ENCODE measurements at regions not wholly inside any gene's neighbourhood (a gene's known extent, or its start where the extent isn't known, plus 50 kb on each side); places are given as distances from the start of the nearest gene placed in this dataset.

- H3K9ac ChIP-seq = no peak overlapping the region
- no peaks in the 10 kb centered on the region for H3K4me1 ChIP-seq (ENCODE audit: control insufficient read depth in 1 of 2, insufficient read depth in 2 of 2, low read depth in 1 of 2, low read length in 1 of 2)
- no peaks in the 10 kb centered on the region for H3K9me3 ChIP-seq
- H3K27me3 ChIP-seq (ENCODE audit: insufficient read depth) = no peaks in the 10 kb centered on the region
- DNase-seq = no peak
- ChIA-PET POLR2A (no interaction called here), CTCF (no interaction called here)
- no peaks in the 10 kb centered on the region for H3K9me2 ChIP-seq
- H2AFZ ChIP-seq (ENCODE audit: low read depth) = no peak overlapping the region
- H3K36me3 ChIP-seq (replicated peaks in 1 of 2; ENCODE audit: control insufficient read depth in 1 of 2, insufficient read depth in 2 of 2, low read length in 1 of 2) = no peaks in the 10 kb centered on the region
- WGBS (ENCODE audit: low lambda C conversion rate) = under 1% methylated on average over 7 of the region's 7 CpGs
- TF ChIP-seq TCF12 (IDR thresholded peaks at IDR 0.05) (no peak), POLR2AphosphoS5 (IDR thresholded peaks at IDR 0.05; ENCODE audit: low read depth, low read length) (no peak), IRF3 (IDR thresholded peaks at IDR 0.05; ENCODE audit: low read depth, low read length) (no peak)
- H3K4me3 ChIP-seq (ENCODE audit: low read depth in 2 of 2, low read length in 1 of 2) = no peak overlapping the region
- H3K27ac ChIP-seq (ENCODE audit: low read depth in 2 of 2, low read length in 1 of 2) = no peak overlapping the region
- no peaks in the 10 kb centered on the region for H3F3A ChIP-seq (replicated peaks; ENCODE audit: insufficient read depth)
- H3K79me2 ChIP-seq (ENCODE audit: insufficient read depth) = no peaks in the 10 kb centered on the region
- H4K20me1 ChIP-seq (ENCODE audit: insufficient read depth) = no peaks in the 10 kb centered on the region
- H3K4me2 ChIP-seq = no peak overlapping the region
Observed at GRCh38 chr12:34198924-34199323, 176.6 kb downstream of the ALG10 start.

- Histone ChIP-seq H3F3A (replicated peaks; ENCODE audit: insufficient read depth) (no peaks in the 10 kb centered on the region), H2AFZ (ENCODE audit: low read depth) (no peak overlapping the region), H3K4me2 (no peak overlapping the region), H3K79me2 (ENCODE audit: insufficient read depth) (no peaks in the 10 kb centered on the region), H3K9me2 (no peaks in the 10 kb centered on the region), H3K27me3 (ENCODE audit: insufficient read depth) (no peaks in the 10 kb centered on the region), H3K27ac (ENCODE audit: low read depth in 2 of 2, low read length in 1 of 2) (no peak overlapping the region), H3K36me3 (replicated peaks in 1 of 2; ENCODE audit: control insufficient read depth in 1 of 2, insufficient read depth in 2 of 2, low read length in 1 of 2) (no peaks in the 10 kb centered on the region), H4K20me1 (ENCODE audit: insufficient read depth) (no peaks in the 10 kb centered on the region), H3K4me3 (ENCODE audit: low read depth in 2 of 2, low read length in 1 of 2) (no peak overlapping the region), H3K9ac (no peak overlapping the region), H3K4me1 (ENCODE audit: control insufficient read depth in 1 of 2, insufficient read depth in 2 of 2, low read depth in 1 of 2, low read length in 1 of 2) (no peaks in the 10 kb centered on the region), H3K9me3 (no peaks in the 10 kb centered on the region)
- no peak for DNase-seq
- POLR2A ChIA-PET = no interaction called here
- TF ChIP-seq USF1 (IDR thresholded peaks at IDR 0.05; ENCODE audit: borderline replicate concordance, low read depth) = no peak
- 18% methylated on average over 13 of the region's 27 CpGs for WGBS (ENCODE audit: low lambda C conversion rate)
- CTCF ChIA-PET = no interaction called here
Observed at GRCh38 chr12:34203866-34204620, 181.7 kb downstream of the ALG10 start.

GRCh38 chr12:34204830-34205285, 182.6 kb downstream of the ALG10 start:
- WGBS (ENCODE audit: low lambda C conversion rate) = 8% methylated on average over 9 of the region's 12 CpGs

More at GRCh38 chr12:34204830-34205285, 182.6 kb downstream of the ALG10 start:
- ChIA-PET POLR2A (no interaction called here), CTCF (no interaction called here)
- Histone ChIP-seq H3K79me2 (ENCODE audit: insufficient read depth) (no peaks in the 10 kb centered on the region), H4K20me1 (ENCODE audit: insufficient read depth) (no peaks in the 10 kb centered on the region), H3K36me3 (replicated peaks in 1 of 2; ENCODE audit: control insufficient read depth in 1 of 2, insufficient read depth in 2 of 2, low read length in 1 of 2) (no peaks in the 10 kb centered on the region), H3K4me3 (ENCODE audit: low read depth in 2 of 2, low read length in 1 of 2) (no peak overlapping the region), H3K4me1 (ENCODE audit: control insufficient read depth in 1 of 2, insufficient read depth in 2 of 2, low read depth in 1 of 2, low read length in 1 of 2) (no peaks in the 10 kb centered on the region), H2AFZ (ENCODE audit: low read depth) (no peak overlapping the region), H3F3A (replicated peaks; ENCODE audit: insufficient read depth) (no peaks in the 10 kb centered on the region), H3K4me2 (no peak overlapping the region), H3K9me2 (no peaks in the 10 kb centered on the region), H3K9ac (no peak overlapping the region), H3K9me3 (no peaks in the 10 kb centered on the region), H3K27me3 (ENCODE audit: insufficient read depth) (no peaks in the 10 kb centered on the region), H3K27ac (ENCODE audit: low read depth in 2 of 2, low read length in 1 of 2) (no peak overlapping the region)
- TF ChIP-seq YY1 (IDR thresholded peaks at IDR 0.05; ENCODE audit: low read depth) (no peak), POLR2AphosphoS5 (IDR thresholded peaks at IDR 0.05; ENCODE audit: low read depth, low read length) (no peak), RFX5 (IDR thresholded peaks at IDR 0.05; ENCODE audit: low read length) (no peak)
- peak; percentile 4 for DNase-seq
